SU-DHL-6 (cell line): ENCODE measurements at regions not wholly inside any gene's neighbourhood (a gene's known extent, or its start where the extent isn't known, plus 50 kb on each side); places are given as distances from the start of the nearest gene placed in this dataset.

Experiments used
- CTCF ChIP-seq: fragments of 200-600 bp; sonication (generic); IDR thresholded peaks from one replicate; pipeline ENCODE4 v1.5.1; 2017; ENCODE audit warnings: antibody characterized with exemption, mild to moderate bottlenecking, low read length, moderate library complexity; ENCODE audit not compliant: insufficient read depth, poor library complexity, severe bottlenecking
- EZH2phosphoT487 ChIP-seq: fragments of 200-600 bp; sonication (generic), shearing (Covaris generic); conservative IDR thresholded peaks from 2 replicates; pipeline ENCODE4 v1.6.1; 2018; ENCODE audit warnings: mild to moderate bottlenecking, antibody characterized with exemption, low read length, moderate library complexity, mixed read lengths

GRCh38 chr21:35314857-35315582 lies 265.9 kb upstream of the RUNX1 start:
- TF ChIP-seq CTCF (no peak), EZH2phosphoT487 (no peak)
